Transverse colon (tissue), 4 donors: ENCODE measurements at regions not wholly inside any gene's neighbourhood (a gene's known extent, or its start where the extent isn't known, plus 50 kb on each side); places are given as distances from the start of the nearest gene placed in this dataset.

Experiments
- DNase-seq: peaks from one replicate; pipeline ENCODE4 v3.0.0-alpha.2; 2019
- H3K27ac ChIP-seq, 4 donors: fragments of 200-600 bp; sonication (generic); 2 replicates each; pipeline ENCODE4 v1.5.1; 2016 to 2018; ENCODE audit warnings: inconsistent platforms in 4 of 4
- H3K27me3 ChIP-seq: fragments of 200-600 bp; sonication (generic); 2 replicates; pipeline ENCODE4 v1.5.1; 2017; ENCODE audit warnings: inconsistent platforms
- H3K36me3 ChIP-seq, 4 donors: fragments of 200-600 bp; sonication (generic); 2 replicates each; pipeline ENCODE4 v1.5.1; 2017 to 2019; ENCODE audit warnings: inconsistent platforms in 4 of 4
- H3K4me1 ChIP-seq, 4 donors: fragments of 200-600 bp; sonication (generic); 2 replicates each; pipeline ENCODE4 v1.5.1; 2017 to 2020; ENCODE audit warnings: inconsistent platforms in 4 of 4
- H3K4me3 ChIP-seq, 4 donors: fragments of 200-600 bp; sonication (generic); 1 replicate in 1 of 4; 2 replicates in 3 of 4; pipeline versions ENCODE4 v1.5.1 to v1.6.1; 2017 to 2019; ENCODE audit warnings: inconsistent platforms in 4 of 4
- H3K9me3 ChIP-seq, 2 donors: fragments of 200-600 bp; sonication (generic); 2 replicates each; pipeline ENCODE4 v1.5.1; 2017 to 2019; ENCODE audit warnings: inconsistent platforms in 2 of 2
- EP300 ChIP-seq: sonication (generic); formaldehyde crosslinking; IDR thresholded peaks from one replicate; pipeline ENCODE4 v1.6.1; 2017; ENCODE audit warnings: antibody characterized with exemption, low read depth
- POLR2A ChIP-seq: fragments of 450-650 bp; IDR thresholded peaks from one replicate; pipeline ENCODE4 v1.6.1; 2016; ENCODE audit warnings: antibody characterized with exemption, mild to moderate bottlenecking, moderate library complexity
- POLR2AphosphoS5 ChIP-seq, 3 donors: sonication (generic); formaldehyde crosslinking; IDR thresholded peaks; one replicate each; pipeline ENCODE4 v1.6.1; 2016; ENCODE audit warnings: antibody characterized with exemption in 3 of 3
- WGBS, 2 donors: methylation state at CpG; one replicate each; pipeline ENCODE4 v1.1.5; 2018; ENCODE audit warnings: low coverage in 1 of 2; 5-methylcytosine and 5-hydroxymethylcytosine counted together
- in situ Hi-C, 4 donors: fragments of 200-750 bp; cut with MboI; loops; one replicate each; pipeline versions ENCODE4 v1.15.0 to v1.15.1; 2017; ENCODE audit warnings: low sequenced_read_pairs in 3 of 4, low pct_ligation_motif_present in 1 of 4, low pct_unique_long_range_greater_than_20kb in 1 of 4
- intact Hi-C: fragments of 100-400 bp; cut with DNase I; formaldehyde crosslinking; loops from one replicate; pipeline ENCODE4 v1.15.1; 2023; ENCODE audit warnings: low total_unique reads
- TF ChIP-seq, protein P1 (sequence below), 5 experiments: fragments of 200-600 bp in 3 of 5; fragments of 450-650 bp in 2 of 5; sonication (generic) in 3 of 5; IDR thresholded peaks; 1 replicate in 2 of 5; 2 replicates in 3 of 5; pipeline ENCODE4 v1.5.1; 2016 to 2017; ENCODE audit warnings: antibody characterized with exemption in 5 of 5, inconsistent platforms in 3 of 5, mild to moderate bottlenecking in 2 of 5, moderate library complexity in 1 of 5

- TF ChIP-seq POLR2AphosphoS5 (IDR thresholded peaks at IDR 0.05) (no peak), POLR2A (no peak), EP300 (no peak)
- TF ChIP-seq, protein P1, sequence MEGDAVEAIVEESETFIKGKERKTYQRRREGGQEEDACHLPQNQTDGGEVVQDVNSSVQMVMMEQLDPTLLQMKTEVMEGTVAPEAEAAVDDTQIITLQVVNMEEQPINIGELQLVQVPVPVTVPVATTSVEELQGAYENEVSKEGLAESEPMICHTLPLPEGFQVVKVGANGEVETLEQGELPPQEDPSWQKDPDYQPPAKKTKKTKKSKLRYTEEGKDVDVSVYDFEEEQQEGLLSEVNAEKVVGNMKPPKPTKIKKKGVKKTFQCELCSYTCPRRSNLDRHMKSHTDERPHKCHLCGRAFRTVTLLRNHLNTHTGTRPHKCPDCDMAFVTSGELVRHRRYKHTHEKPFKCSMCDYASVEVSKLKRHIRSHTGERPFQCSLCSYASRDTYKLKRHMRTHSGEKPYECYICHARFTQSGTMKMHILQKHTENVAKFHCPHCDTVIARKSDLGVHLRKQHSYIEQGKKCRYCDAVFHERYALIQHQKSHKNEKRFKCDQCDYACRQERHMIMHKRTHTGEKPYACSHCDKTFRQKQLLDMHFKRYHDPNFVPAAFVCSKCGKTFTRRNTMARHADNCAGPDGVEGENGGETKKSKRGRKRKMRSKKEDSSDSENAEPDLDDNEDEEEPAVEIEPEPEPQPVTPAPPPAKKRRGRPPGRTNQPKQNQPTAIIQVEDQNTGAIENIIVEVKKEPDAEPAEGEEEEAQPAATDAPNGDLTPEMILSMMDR (IDR thresholded peaks at IDR 0.05) = no peak
Measured at GRCh38 chrX:13903405-13903804, 86.5 kb upstream of the GPM6B start.

GRCh38 chrX:13902406-13902805 is 85.5 kb upstream of the GPM6B start:
- Histone ChIP-seq H3K36me3 (no peaks in the 10 kb centered on the region), H3K27me3 (no peaks in the 10 kb centered on the region), H3K4me3 (no peak overlapping the region), H3K9me3 (no peaks in the 10 kb centered on the region), H3K27ac (no peak overlapping the region), H3K4me1 (no peaks in the 10 kb centered on the region)
- 81% methylated on average over 3 of the region's 3 CpGs; no CpG with 5 or more reads in 1 of the 2 donors for WGBS, 2 donors
- DNase-seq = no peak
- in situ Hi-C loops = no loop called here
- TF ChIP-seq, protein P1 (IDR thresholded peaks at IDR 0.05) = no peak
- TF ChIP-seq POLR2AphosphoS5 (IDR thresholded peaks at IDR 0.05) (no peak), EP300 (no peak), POLR2A (no peak)
- intact Hi-C loops = no loop called here

More at GRCh38 chrX:13903405-13903804, 86.5 kb upstream of the GPM6B start:
- no peak overlapping the region for H3K27ac ChIP-seq
- no peaks in the 10 kb centered on the region for H3K27me3 ChIP-seq
- no peaks in the 10 kb centered on the region for H3K9me3 ChIP-seq
- intact Hi-C loops (no loop called here), in situ Hi-C loops (no loop called here)
- 81% methylated on average over 8 of the region's 8 CpGs; no CpG with 5 or more reads in 1 of the 2 donors for whole genome bisulfite sequencing, 2 donors
- H3K4me1 ChIP-seq = no peaks in the 10 kb centered on the region
- no peak for DNase-seq
- no peak overlapping the region for H3K4me3 ChIP-seq
- no peaks in the 10 kb centered on the region for H3K36me3 ChIP-seq

GRCh38 chrX:13901354-13901753 is 84.5 kb upstream of the GPM6B start:
- intact Hi-C loops (no loop called here), in situ Hi-C loops (no loop called here)
- no peak for DNase-seq
- H3K4me1 ChIP-seq = no peaks in the 10 kb centered on the region
- H3K27ac ChIP-seq = no peak overlapping the region
- TF ChIP-seq POLR2AphosphoS5 (IDR thresholded peaks at IDR 0.05) (no peak), EP300 (no peak), POLR2A (no peak)
- TF ChIP-seq, protein P1 (IDR thresholded peaks at IDR 0.05) = no peak
- no peak overlapping the region for H3K4me3 ChIP-seq
- 67% methylated on average over 2 of the region's 2 CpGs; no CpG with 5 or more reads in 1 of the 2 donors for WGBS, 2 donors
- H3K9me3 ChIP-seq = no peaks in the 10 kb centered on the region
- no peaks in the 10 kb centered on the region for H3K27me3 ChIP-seq
- H3K36me3 ChIP-seq = no peaks in the 10 kb centered on the region

DNA sequence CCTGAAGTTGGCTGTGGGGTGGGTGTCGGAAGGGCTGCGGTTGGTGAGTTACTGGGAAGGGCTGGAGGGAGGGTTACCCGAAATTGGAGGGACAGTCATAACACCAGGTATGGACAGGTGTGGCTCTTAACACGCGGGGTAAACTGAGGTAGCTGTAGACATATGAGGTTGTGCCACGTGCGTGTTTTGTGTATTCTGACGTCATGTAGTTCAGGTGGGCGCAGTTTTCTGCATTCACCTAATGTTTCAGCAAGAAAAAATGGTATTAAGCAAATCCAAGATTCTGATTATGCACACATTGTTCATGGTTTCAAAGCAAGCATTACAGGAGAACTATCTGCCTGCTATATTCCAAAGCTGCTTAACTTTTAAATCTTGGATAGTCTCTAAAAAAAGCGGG is 83.5 kb upstream of the GPM6B start:
- Histone ChIP-seq H3K36me3 (no peaks in the 10 kb centered on the region), H3K4me1 (no peaks in the 10 kb centered on the region), H3K27ac (no peak overlapping the region), H3K9me3 (no peaks in the 10 kb centered on the region), H3K27me3 (no peaks in the 10 kb centered on the region), H3K4me3 (no peak overlapping the region)
- in situ Hi-C loops = no loop called here
- WGBS, 2 donors = 85 to 100% methylated on average over 1 to 10 of the region's 10 CpGs
- intact Hi-C loops = no loop called here
- no peak for DNase-seq
- TF ChIP-seq EP300 (no peak), POLR2A (no peak), POLR2AphosphoS5 (IDR thresholded peaks at IDR 0.05) (no peak)
- TF ChIP-seq, protein P1 (IDR thresholded peaks at IDR 0.05) = no peak
